ENCODE measurements at regions not wholly inside any gene's neighbourhood (a gene's known extent, or its start where the extent isn't known, plus 50 kb on each side); places are given as distances from the start of the nearest gene placed in this dataset.

- H4K20me1 ChIP-seq (ENCODE audit: insufficient read depth, low read length) = no peaks in the 10 kb centered on the region
- no peak overlapping the region for H3K4me2 ChIP-seq (ENCODE audit: low read length)
- no peak overlapping the region for H2AFZ ChIP-seq (ENCODE audit: low read length)
Measured at GRCh38 chr6:80439721-80440470, 333.4 kb downstream of the BCKDHB start.

GRCh38 chr6:80438772-80439171 lies 332.3 kb downstream of the BCKDHB start:
- Histone ChIP-seq H3K27ac (ENCODE audit: low read depth, low read length, poor library complexity, severe bottlenecking) (no peak overlapping the region), H3K9me3 (ENCODE audit: low read length) (no peaks in the 10 kb centered on the region), H3F3A (ENCODE audit: insufficient read depth, low read length) (no peaks in the 10 kb centered on the region), H3K4me1 (ENCODE audit: insufficient read depth, low read length, severe bottlenecking) (no peaks in the 10 kb centered on the region), H4K20me1 (ENCODE audit: insufficient read depth, low read length) (no peaks in the 10 kb centered on the region), H3K9ac (ENCODE audit: low read length) (no peak overlapping the region), H3K4me3 (ENCODE audit: low read depth, low read length, poor library complexity, severe bottlenecking) (no peak overlapping the region), H3K79me2 (ENCODE audit: insufficient read depth, low read length) (no peaks in the 10 kb centered on the region), H3K9me2 (ENCODE audit: low read depth, low read length) (no peaks in the 10 kb centered on the region), H2AFZ (ENCODE audit: low read length) (no peak overlapping the region), H3K27me3 (ENCODE audit: insufficient read depth, low read length) (no peaks in the 10 kb centered on the region), H3K36me3 (ENCODE audit: insufficient read depth, low read length) (no peaks in the 10 kb centered on the region), H3K4me2 (ENCODE audit: low read length) (no peak overlapping the region)
- no peak for TF ChIP-seq CTCF (IDR thresholded peaks at IDR 0.05; ENCODE audit: low read length)

More at GRCh38 chr6:80439721-80440470, 333.4 kb downstream of the BCKDHB start:
- Histone ChIP-seq H3K27ac (ENCODE audit: low read depth, low read length, poor library complexity, severe bottlenecking) (no peak overlapping the region), H3K4me3 (ENCODE audit: low read depth, low read length, poor library complexity, severe bottlenecking) (no peak overlapping the region), H3K79me2 (ENCODE audit: insufficient read depth, low read length) (no peaks in the 10 kb centered on the region), H3K9ac (ENCODE audit: low read length) (no peak overlapping the region), H3F3A (ENCODE audit: insufficient read depth, low read length) (no peaks in the 10 kb centered on the region), H3K36me3 (ENCODE audit: insufficient read depth, low read length) (no peaks in the 10 kb centered on the region), H3K27me3 (ENCODE audit: insufficient read depth, low read length) (no peaks in the 10 kb centered on the region), H3K9me2 (ENCODE audit: low read depth, low read length) (no peaks in the 10 kb centered on the region), H3K9me3 (ENCODE audit: low read length) (no peaks in the 10 kb centered on the region), H3K4me1 (ENCODE audit: insufficient read depth, low read length, severe bottlenecking) (no peaks in the 10 kb centered on the region)
- no peak for TF ChIP-seq CTCF (IDR thresholded peaks at IDR 0.05; ENCODE audit: low read length)
- TF ChIP-seq EZH2 (IDR thresholded peaks at IDR 0.05; ENCODE audit: borderline replicate concordance, low read length) = no peak

GRCh38 chr6:80437801-80438200 lies 331.3 kb downstream of the BCKDHB start:
- Histone ChIP-seq H3K9ac (ENCODE audit: low read length) (no peak overlapping the region), H3K9me3 (ENCODE audit: low read length) (no peaks in the 10 kb centered on the region), H3K27ac (ENCODE audit: low read depth, low read length, poor library complexity, severe bottlenecking) (no peak overlapping the region), H3K79me2 (ENCODE audit: insufficient read depth, low read length) (no peaks in the 10 kb centered on the region), H3K27me3 (ENCODE audit: insufficient read depth, low read length) (no peaks in the 10 kb centered on the region), H3K9me2 (ENCODE audit: low read depth, low read length) (no peaks in the 10 kb centered on the region), H3F3A (ENCODE audit: insufficient read depth, low read length) (no peaks in the 10 kb centered on the region), H3K4me2 (ENCODE audit: low read length) (no peak overlapping the region), H4K20me1 (ENCODE audit: insufficient read depth, low read length) (no peaks in the 10 kb centered on the region), H3K4me1 (ENCODE audit: insufficient read depth, low read length, severe bottlenecking) (no peaks in the 10 kb centered on the region), H3K4me3 (ENCODE audit: low read depth, low read length, poor library complexity, severe bottlenecking) (no peak overlapping the region), H2AFZ (ENCODE audit: low read length) (no peak overlapping the region), H3K36me3 (ENCODE audit: insufficient read depth, low read length) (no peaks in the 10 kb centered on the region)
- TF ChIP-seq EZH2 (IDR thresholded peaks at IDR 0.05; ENCODE audit: borderline replicate concordance, low read length) = no peak
- TF ChIP-seq CTCF (IDR thresholded peaks at IDR 0.05; ENCODE audit: low read length) = no peak

Data from OCI-LY1 (cell line).